K562 (cell line): ENCODE measurements at regions not wholly inside any gene's neighbourhood (a gene's known extent, or its start where the extent isn't known, plus 50 kb on each side); places are given as distances from the start of the nearest gene placed in this dataset.

ENCODE experiments used
- ATAC-seq: fragments of 200-7000 bp; cut with Tn5 transposase; 3 replicates; pipeline ENCODE4 v1.9.1; 2020; ENCODE audit warnings: moderate library complexity
- BruUV-seq: library from RNA; stranded (reverse); fragments of 400-500 nt; replicated peaks from 2 replicates; lab custom pipeline; 2021; lab: Mats Ljungman, UMichigan
- CTCF ChIA-PET: fragments of 300-600 bp; formaldehyde crosslinking; extraction: SDS; loops from one replicate; lab custom pipeline; 2021; ENCODE audit warnings: low intra/inter-chr PET ratio; lab: Yijun Ruan, JAX
- POLR2A ChIA-PET: fragments of 300-600, 350-650 bp; sonication (Branson Sonifier 250); formaldehyde crosslinking; extraction: SDS; loops from one replicate; lab custom pipeline; 2021; ENCODE audit warnings: antibody characterized with exemption, inconsistent platforms; lab: Yijun Ruan, JAX
- DNase-seq, 4 experiments: peaks; one replicate each; pipeline versions ENCODE4 v3.0.0 to v3.0.0-alpha.2; 2011 to 2018; ENCODE audit warnings: low spot score in 3 of 4, mixed read lengths in 3 of 4; ENCODE audit errors: extremely low read depth in 1 of 4
- FAIRE-seq: peaks from 2 replicates; lab custom pipeline; 2011; peaks lifted over from hg19 to GRCh38; lab: Jason Lieb, UNC
- H2AFZ ChIP-seq: 2 replicates; pipeline ENCODE4 v1.6.0; 2011; ENCODE audit warnings: low read depth, low read length, control low read depth, inconsistent platforms
- H3K27ac ChIP-seq: fragments of 200-600 bp; 3 replicates; pipeline ENCODE4 v1.8.0; 2011; ENCODE audit warnings: low read depth, mild to moderate bottlenecking, control low read depth, inconsistent platforms, low read length, moderate library complexity, mixed read lengths; ENCODE audit errors: extremely low read depth
- H3K27me3 ChIP-seq, 2 experiments: fragments of 300-600 bp in 1 of 2; 2 replicates in 1 of 2; 3 replicates in 1 of 2; pipeline versions ENCODE4 v1.6.0 to v1.8.0; 2011; ENCODE audit warnings: inconsistent platforms in 2 of 2, low read length in 2 of 2, mild to moderate bottlenecking in 1 of 2, mixed read lengths in 1 of 2, moderate library complexity in 1 of 2; ENCODE audit not compliant: control insufficient read depth in 2 of 2, insufficient read depth in 2 of 2
- H3K36me3 ChIP-seq: fragments of 300-600 bp; 3 replicates; pipeline ENCODE4 v1.8.0; 2011; ENCODE audit warnings: mild to moderate bottlenecking, low read length, inconsistent platforms; ENCODE audit not compliant: control insufficient read depth, insufficient read depth
- H3K4me1 ChIP-seq, 2 experiments: fragments of 200-600 bp in 1 of 2; replicated peaks in 1 of 2; 2 replicates in 1 of 2; 3 replicates in 1 of 2; pipeline versions ENCODE4 v1.5.1 to v1.8.0; 2011; ENCODE audit warnings: inconsistent platforms in 2 of 2, low read length in 2 of 2, mild to moderate bottlenecking in 1 of 2, mixed read lengths in 1 of 2, moderate library complexity in 1 of 2; ENCODE audit not compliant: control insufficient read depth in 2 of 2, insufficient read depth in 2 of 2
- H3K4me2 ChIP-seq: 2 replicates; pipeline ENCODE4 v1.6.1; 2011; ENCODE audit warnings: low read length, control low read depth, inconsistent platforms, mixed read lengths; ENCODE audit not compliant: insufficient read depth
- H3K4me3 ChIP-seq: fragments of 200-600 bp; sonication (generic), shearing (Covaris generic); 2 replicates; pipeline ENCODE4 v1.5.1; 2016; ENCODE audit warnings: control low read depth, inconsistent platforms
- H3K79me2 ChIP-seq: fragments of 200-600 bp; 3 replicates; pipeline ENCODE4 v1.8.0; 2011; ENCODE audit warnings: low read length, inconsistent platforms; ENCODE audit not compliant: control insufficient read depth, insufficient read depth
- H3K9ac ChIP-seq, 2 experiments: 2 replicates each; pipeline versions ENCODE4 v1.6.0 to v1.6.1; 2011; ENCODE audit warnings: low read depth in 2 of 2, low read length in 2 of 2, control low read depth in 1 of 2, inconsistent platforms in 1 of 2, mild to moderate bottlenecking in 1 of 2, mixed read lengths in 1 of 2; ENCODE audit not compliant: insufficient read depth in 1 of 2
- H3K9me1 ChIP-seq: one replicate; pipeline ENCODE4 v1.6.0; 2011; ENCODE audit warnings: inconsistent platforms, mild to moderate bottlenecking, low read length, moderate library complexity; ENCODE audit not compliant: control insufficient read depth, insufficient read depth
- H3K9me3 ChIP-seq: replicated peaks from 2 replicates; pipeline ENCODE4 v1.5.1; 2011; ENCODE audit warnings: low read depth, low read length, inconsistent platforms; ENCODE audit not compliant: control insufficient read depth, insufficient read depth
- H4K20me1 ChIP-seq: replicated peaks from 2 replicates; pipeline ENCODE4 v1.6.1; 2011; ENCODE audit warnings: low read length, inconsistent platforms, mixed read lengths; ENCODE audit not compliant: control insufficient read depth, insufficient read depth
- BRF2 ChIP-seq: IDR thresholded peaks from 3 replicates; pipeline ENCODE4 v1.6.1; 2011; ENCODE audit warnings: borderline replicate concordance, mild to moderate bottlenecking; ENCODE audit not compliant: insufficient read length, insufficient read depth
- CREB1 ChIP-seq, 2 experiments: sonication (generic) in 1 of 2; formaldehyde crosslinking in 1 of 2; IDR thresholded peaks; 2 replicates each; pipeline versions ENCODE4 v1.6.1 to v1.8.0; 2012 to 2022; ENCODE audit warnings: inconsistent platforms in 1 of 2, mild to moderate bottlenecking in 1 of 2, missing genetic modification reagents in 1 of 2, moderate library complexity in 1 of 2
- FOXJ2 ChIP-seq: fragments of 200-800 bp; sonication (Bioruptor generic); IDR thresholded peaks from 2 replicates; pipeline ENCODE4 v1.6.1; 2016; ENCODE audit warnings: missing genetic modification characterization, missing compliant biosample characterization
- GTF2B ChIP-seq: IDR thresholded peaks from 2 replicates; pipeline ENCODE4 v1.6.1; 2011; ENCODE audit not compliant: insufficient read length; ENCODE audit errors: extremely low read depth
- MAFG ChIP-seq: fragments of 450-650 bp; conservative IDR thresholded peaks from 2 replicates; pipeline ENCODE4 v1.6.1; 2016; ENCODE audit warnings: missing genetic modification characterization, missing compliant biosample characterization
- NFYB ChIP-seq: IDR thresholded peaks from 2 replicates; pipeline ENCODE4 v1.6.1; 2011; ENCODE audit warnings: mild to moderate bottlenecking, moderate library complexity; ENCODE audit not compliant: insufficient read length; ENCODE audit errors: extremely low read depth
- ZBTB26 ChIP-seq: fragments of 450-650 bp; formaldehyde crosslinking; IDR thresholded peaks from 2 replicates; pipeline ENCODE4 v1.4.0; 2022; ENCODE audit warnings: missing genetic modification characterization
- ZBTB34 ChIP-seq: fragments of 250-450 bp; sonication (Bioruptor Pico); IDR thresholded peaks from 2 replicates; pipeline ENCODE4 v1.8.0; 2021; ENCODE audit warnings: mild to moderate bottlenecking, moderate library complexity
- ZFPM2 ChIP-seq: fragments of 250-450 bp; sonication (Bioruptor Pico); IDR thresholded peaks from 2 replicates; pipeline ENCODE4 v1.5.1; 2022; ENCODE audit warnings: mild to moderate bottlenecking
- in situ Hi-C: fragments of 300-500 bp; cut with MboI; formaldehyde crosslinking; loops from 4 replicates; pipeline ENCODE4 v1.15.0; 2018; ENCODE audit warnings: inconsistent platforms, mixed read lengths
- intact Hi-C: fragments of 100-400 bp; cut with micrococcal nuclease; formaldehyde crosslinking; loops from 2 replicates; pipeline ENCODE4 v1.14.2; 2022

- TF ChIP-seq FOXJ2 (tag) = no peak
- TF ChIP-seq ZFPM2 (CRISPR knock-in tag) = no peak
- TF ChIP-seq ZBTB34 (CRISPR knock-in tag) = no peak
- TF ChIP-seq GTF2B = no peak
- no peak for TF ChIP-seq MAFG
- TF ChIP-seq NFYB = no peak
- TF ChIP-seq CREB1 (IDR thresholded peaks at IDR 0.05) = no peak
- no peak for TF ChIP-seq CREB1 (CRISPR knock-in tag; IDR thresholded peaks at IDR 0.05)
- no peak for TF ChIP-seq ZBTB26 (CRISPR knock-in tag)
- no peak for TF ChIP-seq BRF2
- no peaks in the 10 kb centered on the region for H4K20me1 ChIP-seq
- no peak overlapping the region for H3K4me2 ChIP-seq
- H3K9me3 ChIP-seq = no peaks in the 10 kb centered on the region; the same call in 1 of the 2 replicates
- H3K4me1 ChIP-seq = no peaks in the 10 kb centered on the region
- no peaks in the 10 kb centered on the region for H3K36me3 ChIP-seq
- H3K27ac ChIP-seq = no peak overlapping the region
- no peaks in the 10 kb centered on the region for H3K9me1 ChIP-seq
- H3K27me3 ChIP-seq = no peaks in the 10 kb centered on the region
- ATAC-seq = no peak
- ChIA-PET POLR2A (no interaction called here), CTCF (no interaction called here)
- H3K9ac ChIP-seq = no peak overlapping the region
- intact Hi-C loops = no loop called here
- no TSS peak for BruUV-seq
- in situ Hi-C loops = no loop called here
- no peak overlapping the region for H3K4me3 ChIP-seq
- FAIRE-seq = no peak
- no peak for DNase-seq
- no peaks in the 10 kb centered on the region for H3K79me2 ChIP-seq
- no peak overlapping the region for H2AFZ ChIP-seq
Measured at GRCh38 chr7:80334908-80335307, 177.0 kb downstream of the GNAT3 start.
